ENCODE measurements at regions not wholly inside any gene's neighbourhood (a gene's known extent, or its start where the extent isn't known, plus 50 kb on each side); places are given as distances from the start of the nearest gene placed in this dataset.

GRCh38 chr16:62105244-62105643, 69.0 kb upstream of the CDH8 start:
- Histone ChIP-seq H3K36me3 (ENCODE audit: control insufficient read depth in 2 of 2, insufficient read depth in 2 of 2, low read length in 2 of 2) (no peaks in the 10 kb centered on the region), H3K9me3 (ENCODE audit: control insufficient read depth in 2 of 2, low read length in 2 of 2) (no peaks in the 10 kb centered on the region), H3K9ac (ENCODE audit: low read length in 2 of 2) (no peak overlapping the region), H3K27me3 (ENCODE audit: control insufficient read depth in 1 of 2, insufficient read depth in 2 of 2, low read length in 2 of 2) (no peaks in the 10 kb centered on the region), H3K4me3 (ENCODE audit: low read length in 2 of 2) (no peak overlapping the region), H3K27ac (ENCODE audit: low read length) (no peak overlapping the region), H3K4me1 (ENCODE audit: control insufficient read depth, insufficient read depth, low read length) (no peaks in the 10 kb centered on the region)

- Histone ChIP-seq H3K9ac (ENCODE audit: low read length in 2 of 2) (no peak overlapping the region), H3K4me3 (ENCODE audit: low read length in 2 of 2) (no peak overlapping the region)
Observed at GRCh38 chr16:62102588-62102987, 66.3 kb upstream of the CDH8 start.

GRCh38 chr16:62100651-62101050, 64.4 kb upstream of the CDH8 start:
- no peak overlapping the region for H3K9ac ChIP-seq (ENCODE audit: low read length in 2 of 2)
- H3K27ac ChIP-seq (ENCODE audit: low read length): no peak overlapping the region
- H3K27me3 ChIP-seq (ENCODE audit: control insufficient read depth in 1 of 2, insufficient read depth in 2 of 2, low read length in 2 of 2): no peaks in the 10 kb centered on the region
- H3K9me3 ChIP-seq (ENCODE audit: control insufficient read depth in 2 of 2, low read length in 2 of 2): no peaks in the 10 kb centered on the region
- H3K36me3 ChIP-seq (ENCODE audit: control insufficient read depth in 2 of 2, insufficient read depth in 2 of 2, low read length in 2 of 2): no peaks in the 10 kb centered on the region
- no peaks in the 10 kb centered on the region for H3K4me1 ChIP-seq (ENCODE audit: control insufficient read depth, insufficient read depth, low read length)
- no peak overlapping the region for H3K4me3 ChIP-seq (ENCODE audit: low read length in 2 of 2)

More at GRCh38 chr16:62102588-62102987, 66.3 kb upstream of the CDH8 start:
- Histone ChIP-seq H3K36me3 (ENCODE audit: control insufficient read depth in 2 of 2, insufficient read depth in 2 of 2, low read length in 2 of 2) (no peaks in the 10 kb centered on the region), H3K27me3 (ENCODE audit: control insufficient read depth in 1 of 2, insufficient read depth in 2 of 2, low read length in 2 of 2) (no peaks in the 10 kb centered on the region), H3K9me3 (ENCODE audit: control insufficient read depth in 2 of 2, low read length in 2 of 2) (no peaks in the 10 kb centered on the region), H3K27ac (ENCODE audit: low read length) (no peak overlapping the region), H3K4me1 (ENCODE audit: control insufficient read depth, insufficient read depth, low read length) (no peaks in the 10 kb centered on the region)

DNA sequence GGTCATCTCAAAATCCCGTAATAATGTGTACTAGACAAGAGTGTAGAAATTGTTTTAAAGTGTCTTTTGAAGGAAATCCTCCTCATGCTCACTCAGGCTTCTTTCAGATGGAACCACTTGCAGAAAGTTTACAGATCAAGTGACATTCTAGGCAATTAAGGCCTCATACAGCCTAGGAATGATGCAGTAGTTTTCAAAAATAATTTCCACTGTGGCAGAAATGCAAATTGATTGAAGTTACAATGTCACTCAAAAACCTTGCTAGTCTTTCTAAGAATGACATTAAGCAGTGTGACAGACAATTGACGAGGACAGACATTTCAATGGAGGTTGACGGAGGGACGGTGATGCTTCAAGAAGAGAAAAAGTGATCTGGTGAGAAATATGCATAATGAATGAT, 53.5 kb upstream of the CDH8 start:
- no peak overlapping the region for H3K9ac ChIP-seq (ENCODE audit: low read length in 2 of 2)
- H3K4me3 ChIP-seq (ENCODE audit: low read length in 2 of 2): no peak overlapping the region
- no peaks in the 10 kb centered on the region for H3K36me3 ChIP-seq (ENCODE audit: control insufficient read depth in 2 of 2, insufficient read depth in 2 of 2, low read length in 2 of 2)
- H3K27ac ChIP-seq (ENCODE audit: low read length): no peak overlapping the region
- H3K9me3 ChIP-seq (ENCODE audit: control insufficient read depth in 2 of 2, low read length in 2 of 2): peaks cover 0 to 2% of the 10 kb centered on the region in 2 donors
- no peaks in the 10 kb centered on the region for H3K27me3 ChIP-seq (ENCODE audit: control insufficient read depth in 1 of 2, insufficient read depth in 2 of 2, low read length in 2 of 2)
- no peaks in the 10 kb centered on the region for H3K4me1 ChIP-seq (ENCODE audit: control insufficient read depth, insufficient read depth, low read length)

DNA sequence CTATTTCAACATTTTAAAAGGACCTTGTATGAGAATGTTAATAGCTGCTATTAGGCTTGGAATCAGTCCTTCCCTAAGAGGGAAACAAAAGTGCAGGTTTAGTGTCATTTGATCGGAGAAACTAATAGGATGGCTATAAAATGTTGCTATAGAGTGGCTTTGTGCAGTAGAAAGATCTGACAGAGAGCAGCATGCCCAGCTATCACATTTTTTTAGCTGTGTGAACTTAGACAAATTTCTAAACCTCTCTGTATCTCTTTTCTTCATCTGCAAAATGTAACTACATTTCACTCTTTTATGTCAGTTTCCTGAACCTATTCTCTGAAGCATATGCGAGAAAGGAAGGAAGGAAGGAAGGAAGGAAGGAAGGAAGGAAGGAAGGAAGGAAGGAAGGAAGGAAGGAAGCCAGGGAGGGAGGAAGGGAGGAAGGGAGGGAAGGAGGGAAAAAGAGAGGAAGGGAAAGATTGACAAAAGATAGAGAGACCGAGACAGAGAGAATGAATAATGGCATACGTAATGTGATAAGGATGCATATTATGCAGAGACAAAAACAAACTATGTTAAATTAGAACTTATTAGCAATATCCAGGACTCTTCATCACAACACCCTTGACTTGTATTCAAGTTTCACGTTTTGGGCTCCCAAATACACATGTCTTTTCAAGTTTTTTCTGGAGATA, 52.6 kb upstream of the CDH8 start:
- H3K36me3 ChIP-seq (ENCODE audit: control insufficient read depth in 2 of 2, insufficient read depth in 2 of 2, low read length in 2 of 2): no peaks in the 10 kb centered on the region
- no peak overlapping the region for H3K27ac ChIP-seq (ENCODE audit: low read length)
- no peaks in the 10 kb centered on the region for H3K27me3 ChIP-seq (ENCODE audit: control insufficient read depth in 1 of 2, insufficient read depth in 2 of 2, low read length in 2 of 2)
- peaks cover 0 to 2% of the 10 kb centered on the region in 2 donors for H3K9me3 ChIP-seq (ENCODE audit: control insufficient read depth in 2 of 2, low read length in 2 of 2)
- no peak overlapping the region for H3K4me3 ChIP-seq (ENCODE audit: low read length in 2 of 2)
- H3K9ac ChIP-seq (ENCODE audit: low read length in 2 of 2): no peak overlapping the region
- no peaks in the 10 kb centered on the region for H3K4me1 ChIP-seq (ENCODE audit: control insufficient read depth, insufficient read depth, low read length)

Data from stomach smooth muscle (tissue), 2 donors.